NCI-H510A treated with DMSO at 0.1 percent for 48 hours (cell line): ENCODE measurements at regions not wholly inside any gene's neighbourhood (a gene's known extent, or its start where the extent isn't known, plus 50 kb on each side); places are given as distances from the start of the nearest gene placed in this dataset.

Experiments used
- DNase-seq: peaks from one replicate; lab custom pipeline; 2025; lab: John Stamatoyannopoulos, UW

- DNase-seq, result no peak
Observed at GRCh38 chr5:2032432-2032831, 149.7 kb upstream of the IRX4 start.

DNA sequence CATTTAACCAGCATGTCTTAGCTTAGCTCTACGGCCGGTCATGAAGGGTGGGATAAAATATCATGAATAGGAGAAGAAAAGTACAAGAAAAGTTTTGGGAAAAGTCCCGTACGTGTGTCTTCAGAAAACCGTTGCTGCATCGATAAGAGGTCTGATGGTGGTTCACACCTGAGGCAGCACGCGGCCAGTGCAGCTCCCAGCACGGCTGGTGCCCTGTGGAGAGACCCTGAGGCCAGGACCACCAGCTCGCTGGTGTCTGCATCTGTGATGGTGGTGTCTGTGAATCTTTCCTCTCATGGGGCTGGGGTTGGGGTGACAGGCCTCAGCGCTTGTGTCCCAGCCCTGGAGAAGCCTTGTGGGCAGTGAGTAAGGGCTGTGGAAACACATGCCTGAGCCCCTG, 148.9 kb upstream of the IRX4 start:
- no peak for DNase-seq

- DNase-seq, result no peak
Observed at GRCh38 chr5:2030131-2030530, 147.4 kb upstream of the IRX4 start.

DNA sequence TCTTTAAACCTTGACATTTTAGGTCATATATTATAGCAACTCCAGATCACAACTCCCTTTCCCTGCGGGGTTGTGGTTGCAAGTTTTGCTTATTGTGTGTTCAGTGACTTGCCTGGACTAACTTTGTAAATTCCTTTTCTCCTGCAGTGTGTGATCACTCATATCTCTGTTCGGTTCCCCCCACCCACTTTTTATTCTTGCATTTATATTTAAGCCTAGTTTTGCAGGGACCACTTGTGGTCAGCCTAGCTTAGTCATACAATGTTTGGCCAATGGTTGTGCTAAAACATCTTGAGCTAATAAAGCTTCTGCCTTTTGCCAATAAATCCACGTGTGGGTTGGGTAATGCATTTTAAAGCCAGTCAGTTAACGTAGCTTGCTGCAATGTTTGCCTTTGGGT, 146.5 kb upstream of the IRX4 start:
- no peak for DNase-seq

DNA sequence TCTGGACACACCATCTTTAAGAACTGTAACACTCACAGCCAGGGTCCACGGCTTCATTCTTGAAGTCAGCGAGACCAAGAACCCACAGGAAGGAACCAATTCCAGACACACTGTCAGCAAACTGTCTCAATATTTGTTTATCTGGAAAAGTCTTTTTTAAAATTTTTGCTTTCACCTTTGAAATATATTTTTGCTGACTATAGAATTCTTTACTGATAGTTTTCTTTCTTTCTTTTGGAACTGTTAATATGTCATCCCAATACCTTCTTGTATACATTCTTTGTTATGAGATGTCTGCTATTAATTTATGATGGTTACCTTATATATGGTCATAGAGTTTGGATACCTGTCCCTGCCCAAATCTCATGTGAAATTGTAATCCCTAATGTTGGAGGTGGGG, 145.1 kb upstream of the IRX4 start:
- no peak for DNase-seq

- DNase-seq, result no peak
Observed at GRCh38 chr5:2024986-2025721, 142.4 kb upstream of the IRX4 start.

DNA sequence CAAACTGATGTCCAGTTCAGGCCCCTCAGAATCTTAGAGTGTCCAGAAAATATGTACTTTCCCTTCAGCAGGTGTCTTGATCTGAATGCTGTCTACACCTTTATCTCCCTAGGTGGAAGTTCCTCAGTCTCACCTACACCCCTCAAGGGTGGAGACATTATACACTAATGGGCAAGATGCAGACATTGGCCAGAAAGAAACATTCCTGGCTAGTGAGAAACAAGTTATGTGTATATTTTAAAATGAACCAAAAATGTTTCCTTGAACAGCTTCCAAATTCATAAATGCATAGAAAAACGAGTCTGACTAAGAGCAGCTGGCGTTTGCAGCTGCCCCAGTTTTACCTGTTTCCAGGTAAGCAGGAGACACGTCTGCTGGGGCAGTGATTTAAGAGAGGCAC, 140.5 kb upstream of the IRX4 start:
- DNase-seq, result no peak

- DNase-seq, result no peak
Observed at GRCh38 chr5:2022436-2022835, 139.7 kb upstream of the IRX4 start.

DNA sequence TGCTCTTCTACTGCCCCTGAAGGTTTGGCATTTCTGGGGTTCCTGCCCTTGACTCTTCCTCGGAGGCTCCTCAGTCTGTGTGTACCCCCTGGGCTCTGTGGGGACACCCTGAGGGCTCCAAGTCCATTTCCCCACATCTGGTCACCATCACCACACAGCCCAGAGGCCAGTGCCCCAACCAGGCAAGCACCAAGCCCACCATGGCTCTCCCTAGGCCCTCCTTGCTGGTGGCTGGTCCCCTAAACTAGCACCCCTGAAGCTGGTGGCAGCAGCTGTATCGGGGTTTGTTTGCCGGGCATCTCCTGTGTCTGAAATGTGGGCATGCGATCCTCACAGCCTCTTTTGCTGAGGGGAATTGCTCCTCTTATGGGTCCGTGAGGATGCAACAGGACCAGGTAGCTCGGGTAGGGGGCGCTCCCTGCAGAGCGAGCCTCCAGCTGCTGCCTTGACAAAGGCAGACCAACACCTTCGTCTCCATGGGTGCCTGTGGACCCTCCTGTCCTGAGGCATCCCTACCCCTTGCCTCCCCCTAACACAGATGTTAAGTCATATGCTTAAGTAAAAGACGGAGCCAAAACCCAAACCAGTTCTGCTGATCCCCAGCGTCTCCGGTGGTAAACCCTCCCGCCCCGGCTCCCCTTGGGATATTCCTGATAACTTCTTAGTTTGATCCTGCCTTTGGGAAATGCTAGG, 138.9 kb upstream of the IRX4 start:
- no peak for DNase-seq

GRCh38 chr5:2020730-2021129, 138.0 kb upstream of the IRX4 start:
- DNase-seq, result no peak

DNA sequence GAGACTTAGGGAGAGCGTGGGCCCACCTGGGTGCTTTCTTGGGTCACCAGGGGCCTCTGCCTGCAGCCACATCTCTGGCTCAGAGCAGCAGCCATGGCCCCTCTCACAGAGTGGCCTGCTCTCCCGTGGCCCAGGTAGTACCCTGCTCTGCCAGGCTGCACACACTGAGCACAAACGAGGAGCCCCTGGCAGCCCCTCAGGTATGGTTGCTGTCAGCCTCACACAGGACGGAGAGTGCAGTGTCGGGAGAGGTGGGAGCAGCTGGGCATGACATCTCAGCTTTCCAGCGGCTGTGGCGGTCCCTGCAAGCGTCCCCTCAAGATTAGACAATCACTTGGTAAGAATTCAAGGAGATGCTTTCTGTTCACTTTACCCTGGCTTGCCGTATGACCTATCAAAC, 137.0 kb upstream of the IRX4 start:
- DNase-seq, result no peak

- no peak for DNase-seq
Observed at GRCh38 chr5:2018390-2018724, 135.6 kb upstream of the IRX4 start.

GRCh38 chr5:2017540-2018389, 135.0 kb upstream of the IRX4 start:
- no peak for DNase-seq

- DNase-seq, result no peak
Observed at GRCh38 chr5:2015961-2016360, 133.2 kb upstream of the IRX4 start.

- DNase-seq, result no peak
Observed at GRCh38 chr5:2015124-2015848, 132.6 kb upstream of the IRX4 start.

DNA sequence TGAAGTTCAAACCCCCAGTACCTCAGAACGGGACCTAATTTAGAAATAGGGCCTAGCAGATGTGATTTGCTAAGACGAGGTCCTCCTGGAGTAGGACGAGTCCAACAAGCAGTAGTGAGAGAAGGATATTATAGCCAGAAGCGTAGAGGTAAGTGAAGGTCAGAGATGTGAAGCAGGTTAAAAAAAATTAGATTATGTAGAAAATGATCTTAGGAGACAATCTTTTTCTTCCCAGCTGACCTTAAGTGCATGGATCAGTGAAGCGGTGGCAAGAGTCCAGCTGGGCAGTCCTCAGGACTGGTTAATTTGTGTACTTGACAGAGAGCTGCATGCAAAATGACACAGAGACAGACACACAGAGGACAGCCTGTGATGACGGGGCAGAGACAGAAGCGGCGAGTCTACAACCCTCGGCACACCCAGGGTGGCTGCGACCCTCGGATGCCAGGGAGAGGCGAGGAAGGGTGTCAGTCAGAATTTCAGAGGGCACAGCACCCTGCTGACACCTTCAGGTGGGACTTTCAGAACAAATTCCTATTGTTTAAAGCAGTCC, 131.4 kb upstream of the IRX4 start:
- no peak for DNase-seq

DNA sequence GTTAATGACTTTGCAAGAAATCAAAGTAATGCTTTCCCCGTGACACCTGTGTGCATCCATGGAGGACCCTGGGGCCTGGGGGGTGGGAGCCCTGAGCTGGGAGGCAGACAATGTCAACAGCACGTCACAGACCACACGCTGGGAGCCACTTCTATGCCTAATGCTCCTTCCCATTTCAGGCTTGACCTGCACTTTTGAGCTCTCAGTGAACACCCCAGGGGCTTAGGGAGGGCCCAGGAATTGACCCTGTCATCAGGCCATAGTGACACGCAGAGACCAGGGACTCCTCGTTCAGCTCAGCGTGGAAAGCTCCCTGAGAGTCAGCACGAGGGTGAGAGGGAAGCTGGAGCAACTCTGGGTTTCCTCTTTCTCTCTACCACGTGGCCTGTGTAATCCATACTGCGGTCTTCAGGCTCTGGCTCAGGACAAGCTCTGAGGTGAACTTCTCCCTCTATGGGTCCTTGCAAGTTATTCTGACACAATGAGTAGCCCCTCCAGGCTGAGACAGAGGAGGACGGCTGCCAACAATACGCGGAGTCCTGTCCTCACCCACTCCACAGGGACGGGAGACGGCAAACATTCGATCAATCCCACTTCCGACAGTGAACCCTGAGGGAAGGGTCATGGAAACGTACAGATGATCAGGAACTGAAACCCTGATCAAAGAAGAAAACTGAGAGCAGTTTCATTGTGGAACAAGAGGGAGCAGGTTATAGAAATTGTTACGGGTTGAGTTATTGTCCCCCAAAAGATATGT, 130.8 kb upstream of the IRX4 start:
- DNase-seq, result no peak

DNA sequence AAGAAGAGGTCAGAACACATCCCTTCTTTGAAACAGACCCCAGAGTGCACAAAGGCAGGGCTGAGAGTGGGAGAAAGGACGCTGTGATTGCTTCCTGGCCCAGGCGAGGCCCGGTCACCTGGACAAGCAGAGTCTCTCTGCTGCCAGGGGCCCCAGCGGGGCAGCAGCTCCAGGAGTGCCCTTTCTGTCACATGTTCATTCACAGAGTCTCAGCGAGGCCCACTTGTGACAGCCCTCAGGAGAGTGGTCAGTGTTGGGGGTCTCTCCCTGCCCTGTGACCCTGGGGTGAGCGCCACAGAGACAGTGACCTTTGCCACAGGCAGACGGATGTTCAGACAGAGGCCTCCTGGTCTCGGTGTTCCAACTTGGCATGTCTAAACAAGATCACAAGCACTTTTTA, 130.2 kb upstream of the IRX4 start:
- no peak for DNase-seq

DNA sequence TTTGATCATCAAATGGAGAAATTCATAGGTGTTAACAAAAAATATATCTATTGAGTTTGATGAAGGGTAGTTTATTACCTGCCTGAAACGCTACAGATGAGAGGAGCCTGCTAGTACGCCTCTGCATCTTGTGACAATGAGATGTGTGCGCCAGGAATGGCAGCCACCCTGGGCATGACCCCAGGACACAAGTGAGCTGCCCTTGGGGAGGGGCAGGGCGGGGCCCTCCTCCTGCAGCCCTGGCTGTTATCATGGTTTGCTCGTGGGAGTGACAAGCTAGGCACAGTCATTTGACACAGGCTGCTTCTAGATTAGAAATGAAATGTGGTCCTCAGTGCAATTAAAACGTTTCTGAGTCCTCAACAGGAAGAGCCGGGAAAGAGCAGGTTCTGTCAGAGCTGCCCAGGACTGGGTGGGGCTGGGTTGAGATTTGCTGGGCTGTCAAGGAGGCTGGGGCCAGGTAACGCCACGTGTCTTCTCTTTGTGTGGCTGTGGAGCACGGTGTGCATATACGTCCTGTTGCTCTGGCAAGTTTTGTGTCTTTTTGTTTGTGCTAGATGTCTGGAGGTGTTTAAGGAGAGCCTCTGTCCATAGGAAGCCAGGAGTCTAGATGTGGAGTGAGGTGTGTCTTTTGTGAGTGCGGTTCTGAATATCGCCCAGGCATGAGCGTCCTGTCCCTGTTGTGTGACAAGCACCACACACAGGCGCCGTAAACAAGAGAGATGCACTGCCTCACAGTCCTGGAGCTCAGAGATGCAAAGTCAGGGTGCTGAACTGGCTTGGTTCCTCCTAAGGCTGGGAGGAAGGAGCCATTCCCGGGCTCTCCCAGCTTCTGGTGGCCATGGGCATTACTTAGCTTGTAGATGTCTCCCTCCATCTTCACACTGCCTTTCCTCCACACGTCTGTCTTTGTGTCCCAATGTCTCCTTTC, 129.0 kb upstream of the IRX4 start:
- no peak for DNase-seq

DNA sequence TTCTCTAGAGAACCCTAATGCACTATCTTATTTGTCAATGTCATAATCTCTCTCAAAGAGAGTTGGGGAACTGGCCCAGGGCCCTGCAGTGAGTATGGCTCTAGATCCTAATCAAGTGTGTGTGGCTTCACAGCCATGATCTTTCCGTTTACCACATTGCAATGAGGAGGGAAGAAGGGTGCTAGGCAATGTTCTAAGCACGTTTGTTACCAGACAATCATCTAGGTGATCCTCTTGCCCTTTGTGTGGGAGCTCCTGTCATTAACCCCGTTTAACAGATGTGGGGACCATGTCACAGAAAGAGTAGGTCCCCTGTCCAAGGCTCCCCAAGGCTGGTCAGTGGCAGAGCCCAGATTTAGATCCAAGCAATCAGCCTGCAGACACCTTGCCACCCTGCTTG, 128.2 kb upstream of the IRX4 start:
- DNase-seq, result no peak
